NB4 (cell line): ENCODE measurements at regions not wholly inside any gene's neighbourhood (a gene's known extent, or its start where the extent isn't known, plus 50 kb on each side); places are given as distances from the start of the nearest gene placed in this dataset.

ENCODE experiments used
- TF ChIP-seq, protein P1 (sequence below): IDR thresholded peaks from one replicate; pipeline ENCODE4 v1.5.1; 2012; ENCODE audit warnings: low read depth, low read length
- TF ChIP-seq, protein P2 (sequence below): IDR thresholded peaks from 2 replicates; pipeline ENCODE4 v1.6.1; 2011; ENCODE audit warnings: low read depth, low read length

GRCh38 chrX:56069299-56069931, 162.7 kb upstream of the KLF8 start:
- TF ChIP-seq, protein P1, sequence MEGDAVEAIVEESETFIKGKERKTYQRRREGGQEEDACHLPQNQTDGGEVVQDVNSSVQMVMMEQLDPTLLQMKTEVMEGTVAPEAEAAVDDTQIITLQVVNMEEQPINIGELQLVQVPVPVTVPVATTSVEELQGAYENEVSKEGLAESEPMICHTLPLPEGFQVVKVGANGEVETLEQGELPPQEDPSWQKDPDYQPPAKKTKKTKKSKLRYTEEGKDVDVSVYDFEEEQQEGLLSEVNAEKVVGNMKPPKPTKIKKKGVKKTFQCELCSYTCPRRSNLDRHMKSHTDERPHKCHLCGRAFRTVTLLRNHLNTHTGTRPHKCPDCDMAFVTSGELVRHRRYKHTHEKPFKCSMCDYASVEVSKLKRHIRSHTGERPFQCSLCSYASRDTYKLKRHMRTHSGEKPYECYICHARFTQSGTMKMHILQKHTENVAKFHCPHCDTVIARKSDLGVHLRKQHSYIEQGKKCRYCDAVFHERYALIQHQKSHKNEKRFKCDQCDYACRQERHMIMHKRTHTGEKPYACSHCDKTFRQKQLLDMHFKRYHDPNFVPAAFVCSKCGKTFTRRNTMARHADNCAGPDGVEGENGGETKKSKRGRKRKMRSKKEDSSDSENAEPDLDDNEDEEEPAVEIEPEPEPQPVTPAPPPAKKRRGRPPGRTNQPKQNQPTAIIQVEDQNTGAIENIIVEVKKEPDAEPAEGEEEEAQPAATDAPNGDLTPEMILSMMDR = no peak
- TF ChIP-seq, protein P2, sequence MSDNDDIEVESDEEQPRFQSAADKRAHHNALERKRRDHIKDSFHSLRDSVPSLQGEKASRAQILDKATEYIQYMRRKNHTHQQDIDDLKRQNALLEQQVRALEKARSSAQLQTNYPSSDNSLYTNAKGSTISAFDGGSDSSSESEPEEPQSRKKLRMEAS = no peak
